NB4 (cell line): ENCODE measurements at regions not wholly inside any gene's neighbourhood (a gene's known extent, or its start where the extent isn't known, plus 50 kb on each side); places are given as distances from the start of the nearest gene placed in this dataset.

Source experiments
- DNase-seq: peaks from one replicate; pipeline ENCODE4 v3.0.0; 2010; ENCODE audit warnings: low read depth
- H3K4me3 ChIP-seq: one replicate; pipeline ENCODE4 v1.5.1; 2011; ENCODE audit warnings: mild to moderate bottlenecking, low read depth, low read length, moderate library complexity
- CTCF ChIP-seq: IDR thresholded peaks from one replicate; pipeline ENCODE4 v1.5.1; 2012; ENCODE audit warnings: low read depth, low read length
- MAX ChIP-seq: IDR thresholded peaks from 2 replicates; pipeline ENCODE4 v1.6.1; 2011; ENCODE audit warnings: low read depth, low read length
- MYC ChIP-seq: IDR thresholded peaks from 2 replicates; pipeline ENCODE4 v1.6.1; 2011; ENCODE audit warnings: low read depth, low read length
- POLR2A ChIP-seq: IDR thresholded peaks from 2 replicates; pipeline ENCODE4 v1.6.1; 2011; ENCODE audit warnings: mild to moderate bottlenecking; ENCODE audit not compliant: insufficient read length; ENCODE audit errors: extremely low read depth

GRCh38 chr4:186886759-186887158 is 163.1 kb upstream of the FAT1 start:
- TF ChIP-seq MYC (no peak), MAX (no peak), CTCF (no peak), POLR2A (no peak)
- H3K4me3 ChIP-seq, result no peak overlapping the region
- DNase-seq, result no peak

GRCh38 chr4:186887291-186887700 is 163.6 kb upstream of the FAT1 start:
- no peak for DNase-seq
- H3K4me3 ChIP-seq, result no peak overlapping the region
- TF ChIP-seq MAX (no peak), POLR2A (no peak), CTCF (no peak), MYC (no peak)

- no peak overlapping the region for H3K4me3 ChIP-seq
Observed at GRCh38 chr4:186887752-186888151, 164.1 kb upstream of the FAT1 start.

GRCh38 chr4:186889876-186890643 is 166.4 kb upstream of the FAT1 start:
- H3K4me3 ChIP-seq, result no peak overlapping the region
- TF ChIP-seq POLR2A, result no peak
- TF ChIP-seq MYC, result no peak
- no peak for TF ChIP-seq CTCF
- TF ChIP-seq MAX, result no peak
- no peak for DNase-seq

More at GRCh38 chr4:186887752-186888151, 164.1 kb upstream of the FAT1 start:
- TF ChIP-seq CTCF (no peak), MYC (no peak), MAX (no peak), POLR2A (no peak)
- DNase-seq, result no peak

GRCh38 chr4:186891859-186892486 is 168.3 kb upstream of the FAT1 start:
- no peak overlapping the region for H3K4me3 ChIP-seq
- no peak for DNase-seq
- TF ChIP-seq POLR2A (no peak), MYC (no peak), CTCF (no peak), MAX (no peak)
